Common myeloid progenitor, CD34-positive (primary cell): ENCODE measurements at regions not wholly inside any gene's neighbourhood (a gene's known extent, or its start where the extent isn't known, plus 50 kb on each side); places are given as distances from the start of the nearest gene placed in this dataset.

Experiments
- CTCF ChIA-PET: fragments of 350-600 bp; sonication (Branson Sonifier 250); formaldehyde crosslinking; loops from one replicate; lab custom pipeline; 2021; ENCODE audit warnings: antibody characterized with exemption; lab: Charles Lee
- POLR2A ChIA-PET: fragments of 350-600 bp; sonication (Branson Sonifier 250); formaldehyde crosslinking; loops from one replicate; lab custom pipeline; 2021; ENCODE audit warnings: antibody characterized with exemption; lab: Charles Lee
- DNase-seq, 3 donors: peaks; one replicate each; pipeline versions ENCODE4 v3.0.0 to v3.0.0-alpha.2; 2013
- H3K27ac ChIP-seq, 2 experiments: 1 replicate in 1 of 2; 2 replicates in 1 of 2; pipeline ENCODE4 v1.7.0; 2013; ENCODE audit warnings: inconsistent platforms in 2 of 2, low read length in 2 of 2, mild to moderate bottlenecking in 2 of 2, low read depth in 1 of 2, moderate library complexity in 1 of 2; ENCODE audit not compliant: severe bottlenecking in 2 of 2, insufficient read depth in 1 of 2, poor library complexity in 1 of 2
- H3K27me3 ChIP-seq, 5 experiments: replicated peaks in 2 of 5; 1 replicate in 3 of 5; 2 replicates in 2 of 5; pipeline versions ENCODE4 v1.6.1 to v1.7.0; 2013; ENCODE audit warnings: low read length in 4 of 5, mild to moderate bottlenecking in 2 of 5, moderate library complexity in 2 of 5, inconsistent platforms in 1 of 5; ENCODE audit not compliant: insufficient read depth in 5 of 5, control insufficient read depth in 4 of 5
- H3K36me3 ChIP-seq, 4 experiments: 1 replicate in 2 of 4; 2 replicates in 2 of 4; pipeline versions ENCODE4 v1.6.1 to v1.7.0; 2013; ENCODE audit warnings: low read length in 3 of 4, control low read depth in 1 of 4, mild to moderate bottlenecking in 1 of 4; ENCODE audit not compliant: control insufficient read depth in 4 of 4, insufficient read depth in 4 of 4
- H3K4me1 ChIP-seq, 4 experiments: 1 replicate in 3 of 4; 2 replicates in 1 of 4; pipeline versions ENCODE4 v1.6.1 to v1.7.1; 2013; ENCODE audit warnings: low read length in 3 of 4, mild to moderate bottlenecking in 3 of 4, control low read depth in 1 of 4, inconsistent platforms in 1 of 4, moderate library complexity in 1 of 4; ENCODE audit not compliant: control insufficient read depth in 4 of 4, insufficient read depth in 4 of 4; ENCODE audit errors: control extremely low read depth in 1 of 4
- H3K4me3 ChIP-seq, 7 experiments: 1 replicate in 4 of 7; 2 replicates in 3 of 7; pipeline versions ENCODE4 v1.5.1 to v1.7.0; 2013; ENCODE audit warnings: mild to moderate bottlenecking in 7 of 7, low read length in 6 of 7, moderate library complexity in 6 of 7, inconsistent platforms in 2 of 7, low read depth in 2 of 7, control low read depth in 1 of 7; ENCODE audit not compliant: insufficient read depth in 4 of 7, control insufficient read depth in 1 of 7; ENCODE audit errors: extremely low read depth in 1 of 7
- H3K9me3 ChIP-seq, 5 experiments: 1 replicate in 4 of 5; 2 replicates in 1 of 5; pipeline versions ENCODE4 v1.6.1 to v1.7.1; 2013; ENCODE audit warnings: low read length in 4 of 5, mild to moderate bottlenecking in 2 of 5, inconsistent platforms in 1 of 5, low read depth in 1 of 5, moderate library complexity in 1 of 5; ENCODE audit not compliant: control insufficient read depth in 4 of 5, insufficient read depth in 2 of 5; ENCODE audit errors: control extremely low read depth in 1 of 5
- WGBS: methylation state at CpG from one replicate; pipeline ENCODE4 v1.1.5; 2013; ENCODE audit not compliant: insufficient coverage; 5-methylcytosine and 5-hydroxymethylcytosine counted together

GRCh38 chr3:117788061-117788460 lies 1078.5 kb downstream of the TUSC7 start:
- no peak for DNase-seq
- no peak overlapping the region for H3K4me3 ChIP-seq
- CTCF ChIA-PET = no interaction called here

GRCh38 chr3:117788506-117788905 lies 1078.9 kb downstream of the TUSC7 start:
- Histone ChIP-seq H3K27ac (no peak overlapping the region), H3K36me3 (no peaks in the 10 kb centered on the region), H3K4me3 (no peak overlapping the region), H3K4me1 (no peaks in the 10 kb centered on the region), H3K9me3 (no peaks in the 10 kb centered on the region), H3K27me3 (peaks cover 0 to 3% (median 0%) of the 10 kb centered on the region in 5 experiments)
- DNase-seq = no peak
- ChIA-PET CTCF (no interaction called here), POLR2A (no interaction called here)
- 100% methylated on average over 3 of the region's 3 CpGs for WGBS

More at GRCh38 chr3:117788061-117788460, 1078.5 kb downstream of the TUSC7 start:
- no peaks in the 10 kb centered on the region for H3K9me3 ChIP-seq
- H3K36me3 ChIP-seq = no peaks in the 10 kb centered on the region
- H3K27me3 ChIP-seq = peaks cover 0 to 3% (median 0%) of the 10 kb centered on the region in 5 experiments
- no peaks in the 10 kb centered on the region for H3K4me1 ChIP-seq
- POLR2A ChIA-PET = no interaction called here
- H3K27ac ChIP-seq = no peak overlapping the region

- Histone ChIP-seq H3K4me3 (no peak overlapping the region), H3K4me1 (no peaks in the 10 kb centered on the region), H3K36me3 (no peaks in the 10 kb centered on the region), H3K27me3 (peaks cover 0 to 3% (median 0%) of the 10 kb centered on the region in 5 experiments), H3K9me3 (no peaks in the 10 kb centered on the region), H3K27ac (no peak overlapping the region)
- POLR2A ChIA-PET = no interaction called here
- 94% methylated on average over 2 of the region's 2 CpGs for WGBS
- CTCF ChIA-PET = no interaction called here
- no peak for DNase-seq
Measured at GRCh38 chr3:117790235-117790987, 1080.8 kb downstream of the TUSC7 start.

GRCh38 chr3:117793622-117794265 lies 1084.2 kb downstream of the TUSC7 start:
- Histone ChIP-seq H3K9me3 (no peaks in the 10 kb centered on the region), H3K36me3 (no peaks in the 10 kb centered on the region), H3K27ac (no peak overlapping the region), H3K4me1 (no peaks in the 10 kb centered on the region), H3K4me3 (no peak overlapping the region), H3K27me3 (peaks cover 0 to 3% (median 0%) of the 10 kb centered on the region in 5 experiments)
- 81% methylated on average over 5 of the region's 8 CpGs for WGBS
- ChIA-PET CTCF (no interaction called here), POLR2A (no interaction called here)
- no peak for DNase-seq

- no peak for DNase-seq
- WGBS = 83% methylated on average over 2 of the region's 3 CpGs
- CTCF ChIA-PET = no interaction called here
- POLR2A ChIA-PET = no interaction called here
- Histone ChIP-seq H3K4me1 (no peaks in the 10 kb centered on the region), H3K27me3 (no peaks in the 10 kb centered on the region), H3K36me3 (no peaks in the 10 kb centered on the region), H3K27ac (no peak overlapping the region), H3K9me3 (no peaks in the 10 kb centered on the region), H3K4me3 (no peak overlapping the region)
Measured at GRCh38 chr3:117798221-117798620, 1088.6 kb downstream of the TUSC7 start.

- DNase-seq = no peak
- WGBS = 100% methylated on average over 2 of the region's 6 CpGs
- CTCF ChIA-PET = no interaction called here
- H3K27ac ChIP-seq = no peak overlapping the region
- POLR2A ChIA-PET = no interaction called here
- no peak overlapping the region for H3K4me3 ChIP-seq
- no peaks in the 10 kb centered on the region for H3K27me3 ChIP-seq
- no peaks in the 10 kb centered on the region for H3K4me1 ChIP-seq
- H3K9me3 ChIP-seq = no peaks in the 10 kb centered on the region
- H3K36me3 ChIP-seq = no peaks in the 10 kb centered on the region
Measured at GRCh38 chr3:117798687-117799386, 1089.3 kb downstream of the TUSC7 start.

- H3K4me3 ChIP-seq = no peak overlapping the region
- H3K27ac ChIP-seq = no peak overlapping the region
- H3K27me3 ChIP-seq = no peaks in the 10 kb centered on the region
- H3K9me3 ChIP-seq = no peaks in the 10 kb centered on the region
- no peaks in the 10 kb centered on the region for H3K4me1 ChIP-seq
- 100% methylated on average over 2 of the region's 2 CpGs for WGBS
- no peak for DNase-seq
- H3K36me3 ChIP-seq = no peaks in the 10 kb centered on the region
- ChIA-PET CTCF (no interaction called here), POLR2A (no interaction called here)
Measured at GRCh38 chr3:117799387-117799735, 1089.8 kb downstream of the TUSC7 start.
